Activated CD4-positive, alpha-beta T cell treated with anti-CD3 and anti-CD28 coated beads, Interleukin-2, amount 10 ng/mL, durations not matched to agents 24 days and 14 days (primary cell): ENCODE measurements at regions not wholly inside any gene's neighbourhood (a gene's known extent, or its start where the extent isn't known, plus 50 kb on each side); places are given as distances from the start of the nearest gene placed in this dataset.

Experiments used
- DNase-seq: peaks from one replicate; pipeline ENCODE4 v3.0.0; 2022
- H3K27ac Mint-ChIP-seq: one replicate; pipeline ENCODE4 v1.8.0; 2022; ENCODE audit warnings: mild to moderate bottlenecking, mixed read lengths
- H3K27me3 Mint-ChIP-seq: one replicate; pipeline ENCODE4 v1.8.0; 2022; ENCODE audit warnings: mixed read lengths
- H3K36me3 Mint-ChIP-seq: one replicate; pipeline ENCODE4 v1.8.0; 2022; ENCODE audit warnings: low read depth, mild to moderate bottlenecking, mixed read lengths
- H3K4me1 Mint-ChIP-seq: one replicate; pipeline ENCODE4 v1.8.0; 2021; ENCODE audit warnings: mixed read lengths
- H3K4me3 Mint-ChIP-seq: one replicate; pipeline ENCODE4 v1.8.0; 2022; ENCODE audit warnings: mild to moderate bottlenecking, moderate library complexity, mixed read lengths
- H3K9me3 Mint-ChIP-seq: one replicate; pipeline ENCODE4 v1.8.0; 2021; ENCODE audit warnings: mixed read lengths
- intact Hi-C: fragments of 100-400 bp; cut with micrococcal nuclease; formaldehyde crosslinking; loops from one replicate; pipeline ENCODE4 v1.15.1; 2023

DNA sequence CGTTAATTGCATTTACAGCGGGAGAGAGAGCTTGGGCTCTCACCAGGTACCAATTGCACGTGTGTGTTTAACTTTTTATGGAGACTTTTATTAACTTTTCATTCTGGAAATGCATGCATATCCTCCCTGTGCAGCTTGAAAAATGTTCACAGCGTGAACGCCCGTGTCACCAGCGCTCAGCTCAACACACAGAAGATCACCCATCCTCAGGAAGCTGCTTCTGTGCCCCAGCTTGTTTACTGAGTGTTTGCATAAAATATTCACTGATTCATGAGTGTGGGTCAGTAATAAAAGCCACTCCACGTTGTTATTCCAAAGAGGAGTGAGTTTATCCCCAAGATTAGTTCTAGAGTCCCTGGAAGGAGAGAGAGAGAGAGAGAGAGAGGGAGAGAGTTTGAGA, 75.5 kb upstream of the FZD10 start:
- no peak for DNase-seq
- Mint-ChIP-seq H3K9me3 (peaks cover 4% of the 10 kb centered on the region), H3K4me3 (no peak overlapping the region), H3K27ac (no peak overlapping the region), H3K4me1 (peaks cover 17% of the 10 kb centered on the region), H3K36me3 (no peaks in the 10 kb centered on the region), H3K27me3 (no peaks in the 10 kb centered on the region)
- intact Hi-C loops: no loop called here

GRCh38 chr12:130087222-130087621, 75.0 kb upstream of the FZD10 start:
- H3K9me3 Mint-ChIP-seq: peaks cover 4% of the 10 kb centered on the region
- intact Hi-C loops: no loop called here
- no peak for DNase-seq

DNA sequence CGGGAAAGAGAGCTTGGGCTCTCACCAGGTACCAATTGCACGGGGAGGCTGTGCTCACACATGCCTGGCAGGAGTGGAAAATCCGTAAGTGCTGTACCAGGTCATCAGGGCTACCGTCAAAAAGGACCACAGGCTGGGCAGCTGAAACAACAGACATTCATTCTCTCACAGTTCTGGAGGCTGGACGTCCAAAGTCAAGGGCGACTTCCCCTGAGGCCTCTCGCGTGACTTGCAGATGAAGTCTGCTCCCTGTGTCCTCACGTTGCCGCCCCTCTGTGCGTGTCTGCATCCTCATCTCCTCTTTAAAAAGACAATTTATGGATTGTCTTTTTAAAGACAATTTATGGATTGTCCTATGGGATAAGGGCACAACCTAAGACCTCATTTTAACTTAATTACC, 73.8 kb upstream of the FZD10 start:
- Mint-ChIP-seq H3K4me3 (no peak overlapping the region), H3K36me3 (no peaks in the 10 kb centered on the region), H3K27ac (no peak overlapping the region), H3K9me3 (peaks cover 4% of the 10 kb centered on the region), H3K4me1 (peaks cover 14% of the 10 kb centered on the region), H3K27me3 (no peaks in the 10 kb centered on the region)
- DNase-seq: no peak
- intact Hi-C loops: no loop called here

More at GRCh38 chr12:130087222-130087621, 75.0 kb upstream of the FZD10 start:
- no peaks in the 10 kb centered on the region for H3K36me3 Mint-ChIP-seq
- H3K4me3 Mint-ChIP-seq: no peak overlapping the region
- H3K27ac Mint-ChIP-seq: no peak overlapping the region
- peaks cover 17% of the 10 kb centered on the region for H3K4me1 Mint-ChIP-seq
- no peaks in the 10 kb centered on the region for H3K27me3 Mint-ChIP-seq

GRCh38 chr12:130090542-130090941, 71.7 kb upstream of the FZD10 start:
- intact Hi-C loops: no loop called here
- no peak for DNase-seq
- Mint-ChIP-seq H3K4me3 (no peak overlapping the region), H3K4me1 (peaks cover 14% of the 10 kb centered on the region), H3K27ac (no peak overlapping the region), H3K9me3 (peaks cover 4% of the 10 kb centered on the region), H3K36me3 (no peaks in the 10 kb centered on the region), H3K27me3 (no peaks in the 10 kb centered on the region)

DNA sequence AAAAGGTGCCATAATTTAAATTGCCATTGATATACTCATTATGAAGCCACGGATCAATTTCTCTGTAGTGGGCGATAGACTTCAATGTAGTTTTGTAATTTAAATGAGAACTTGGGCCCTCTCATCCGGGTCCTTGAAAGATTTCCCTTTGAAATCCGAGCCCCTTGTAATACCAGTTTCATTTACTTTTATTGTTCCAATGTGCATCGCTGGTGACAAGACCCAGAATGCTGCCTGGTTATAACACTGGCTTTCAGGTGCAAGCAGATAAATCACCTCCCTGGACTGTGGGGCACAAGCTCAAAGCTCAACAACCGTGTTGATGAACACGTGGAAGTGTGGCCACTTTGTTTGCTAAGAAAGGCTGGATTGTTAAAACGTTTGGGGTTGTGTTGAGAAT, 68.9 kb upstream of the FZD10 start:
- no peak overlapping the region for H3K4me3 Mint-ChIP-seq

DNA sequence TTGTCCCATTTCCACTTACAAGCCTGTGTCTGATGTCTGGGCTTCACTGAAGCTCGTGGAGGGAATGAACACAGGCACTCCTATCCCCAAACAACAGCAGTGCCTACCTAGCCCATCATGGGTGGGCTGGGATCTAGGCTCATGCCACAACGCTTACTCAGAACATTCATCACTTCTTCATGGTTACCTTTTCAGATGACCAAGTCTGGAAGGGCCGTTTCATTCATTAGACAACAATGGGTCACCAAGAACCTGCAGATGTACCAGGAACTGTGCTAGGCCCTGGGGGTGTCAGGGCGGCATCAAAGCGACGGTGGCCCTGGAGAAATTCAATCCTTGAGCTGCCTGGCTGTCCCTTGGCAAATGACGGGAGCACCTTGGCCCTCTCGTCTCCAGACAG, 64.9 kb upstream of the FZD10 start:
- Mint-ChIP-seq H3K27ac (no peak overlapping the region), H3K27me3 (no peaks in the 10 kb centered on the region), H3K36me3 (no peaks in the 10 kb centered on the region), H3K4me1 (no peaks in the 10 kb centered on the region), H3K9me3 (no peaks in the 10 kb centered on the region), H3K4me3 (no peak overlapping the region)
- DNase-seq: no peak
- intact Hi-C loops: no loop called here

More for the DNA sequence above, 68.9 kb upstream of the FZD10 start:
- intact Hi-C loops: no loop called here
- Mint-ChIP-seq H3K27ac (no peak overlapping the region), H3K9me3 (peaks cover 4% of the 10 kb centered on the region), H3K36me3 (no peaks in the 10 kb centered on the region), H3K4me1 (no peaks in the 10 kb centered on the region), H3K27me3 (no peaks in the 10 kb centered on the region)
- DNase-seq: no peak

- DNase-seq: no peak
- Mint-ChIP-seq H3K4me3 (no peak overlapping the region), H3K27me3 (no peaks in the 10 kb centered on the region), H3K4me1 (no peaks in the 10 kb centered on the region), H3K36me3 (no peaks in the 10 kb centered on the region), H3K9me3 (no peaks in the 10 kb centered on the region), H3K27ac (no peak overlapping the region)
- intact Hi-C loops: no loop called here
Observed at GRCh38 chr12:130097798-130098255, 64.4 kb upstream of the FZD10 start.

DNA sequence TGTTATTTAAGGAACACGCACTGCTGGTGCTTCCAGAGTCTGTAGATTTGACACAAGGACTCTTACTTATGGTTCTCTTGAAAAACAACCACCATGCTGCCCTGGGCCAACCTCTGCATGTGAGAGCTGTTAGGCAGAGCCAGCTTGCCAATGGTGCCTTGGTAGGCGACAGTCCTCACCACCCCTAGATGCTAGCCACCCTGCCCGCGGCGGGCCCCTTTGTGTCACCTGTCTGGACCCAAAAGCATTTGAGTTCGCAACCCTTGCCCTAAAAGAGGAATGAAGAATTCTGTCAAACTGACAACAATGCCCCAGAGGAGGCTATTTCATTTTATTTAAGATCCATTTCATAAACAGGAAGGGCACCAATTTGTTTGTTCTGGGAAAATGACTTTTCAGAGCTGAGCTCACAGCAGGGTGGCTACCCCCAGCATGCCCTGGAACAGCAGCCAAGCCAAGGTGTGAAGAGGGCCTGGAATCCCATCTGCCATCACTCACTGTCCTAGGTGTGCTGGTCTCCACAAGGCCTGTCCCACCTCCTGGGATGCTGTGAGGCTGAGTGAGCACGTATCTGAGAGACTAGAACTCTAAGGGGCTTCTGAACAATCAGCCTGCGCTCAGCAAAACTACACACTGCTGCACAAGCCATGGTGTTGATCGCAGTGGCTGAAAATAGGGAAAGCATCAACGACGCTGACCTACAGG, 63.8 kb upstream of the FZD10 start:
- Mint-ChIP-seq H3K27ac (no peak overlapping the region), H3K9me3 (no peaks in the 10 kb centered on the region), H3K4me3 (no peak overlapping the region), H3K4me1 (no peaks in the 10 kb centered on the region), H3K27me3 (peaks cover 1% of the 10 kb centered on the region), H3K36me3 (no peaks in the 10 kb centered on the region)
- intact Hi-C loops: no loop called here
- no peak for DNase-seq

DNA sequence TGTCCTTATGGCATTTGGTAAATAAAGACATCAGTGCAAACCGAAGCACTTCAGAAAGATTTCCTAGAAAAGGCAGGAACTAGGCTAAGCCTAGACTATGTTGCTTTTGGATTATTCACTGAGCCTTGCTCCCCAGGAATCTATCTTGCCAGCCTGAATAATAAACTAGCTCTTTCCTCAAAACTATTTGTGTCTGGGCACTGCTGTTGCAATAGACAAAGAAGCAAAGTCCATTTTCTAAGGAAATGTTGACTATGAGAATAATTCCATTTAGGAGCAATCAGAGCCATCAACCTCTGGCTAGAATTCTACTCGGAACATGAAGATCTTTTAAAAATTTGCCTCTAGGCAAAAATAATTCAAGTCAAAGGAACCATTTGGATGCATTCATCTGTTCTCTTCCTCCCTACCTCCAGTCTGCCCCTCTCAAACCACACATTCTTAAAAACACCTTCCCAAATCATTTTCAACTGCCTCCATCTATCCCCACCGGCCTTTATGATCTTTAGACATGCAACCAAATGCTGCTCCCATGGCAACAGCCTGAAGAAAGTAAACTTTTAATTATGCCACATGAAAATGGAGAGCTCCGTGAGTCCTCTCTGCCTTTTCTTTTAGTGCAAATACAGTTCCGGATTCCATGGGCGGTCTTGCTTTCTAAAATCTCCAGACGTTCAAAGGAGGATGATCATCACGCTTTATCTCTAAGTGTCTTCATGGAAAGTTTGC, 61.5 kb upstream of the FZD10 start:
- Mint-ChIP-seq H3K4me1 (no peaks in the 10 kb centered on the region), H3K27me3 (peaks cover 11% of the 10 kb centered on the region), H3K36me3 (no peaks in the 10 kb centered on the region), H3K9me3 (no peaks in the 10 kb centered on the region), H3K27ac (no peak overlapping the region), H3K4me3 (no peak overlapping the region)
- no peak for DNase-seq
- intact Hi-C loops: no loop called here

DNA sequence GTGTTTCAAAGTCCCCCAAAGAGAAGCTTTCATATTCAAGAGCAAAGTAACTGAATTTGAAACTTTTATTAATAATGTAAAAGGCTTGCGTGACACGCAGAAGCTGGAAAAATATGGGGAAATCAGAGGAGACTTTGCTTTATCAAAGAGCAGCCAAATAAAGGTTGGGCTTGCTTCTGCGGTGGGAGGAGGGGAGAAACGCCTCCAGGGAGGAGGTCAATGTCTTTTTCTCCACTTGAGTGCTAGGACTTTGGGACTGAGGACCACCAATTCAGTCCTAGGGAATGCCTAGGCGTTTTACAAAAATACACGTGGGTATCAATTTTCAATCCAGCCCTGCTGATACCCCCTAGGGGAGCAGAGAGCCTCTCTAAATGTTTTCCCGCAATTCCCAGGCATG, 60.9 kb upstream of the FZD10 start:
- Mint-ChIP-seq H3K27ac (no peak overlapping the region), H3K9me3 (no peaks in the 10 kb centered on the region), H3K4me3 (no peak overlapping the region), H3K4me1 (no peaks in the 10 kb centered on the region), H3K27me3 (peaks cover 11% of the 10 kb centered on the region), H3K36me3 (no peaks in the 10 kb centered on the region)
- no peak for DNase-seq
- intact Hi-C loops: no loop called here

DNA sequence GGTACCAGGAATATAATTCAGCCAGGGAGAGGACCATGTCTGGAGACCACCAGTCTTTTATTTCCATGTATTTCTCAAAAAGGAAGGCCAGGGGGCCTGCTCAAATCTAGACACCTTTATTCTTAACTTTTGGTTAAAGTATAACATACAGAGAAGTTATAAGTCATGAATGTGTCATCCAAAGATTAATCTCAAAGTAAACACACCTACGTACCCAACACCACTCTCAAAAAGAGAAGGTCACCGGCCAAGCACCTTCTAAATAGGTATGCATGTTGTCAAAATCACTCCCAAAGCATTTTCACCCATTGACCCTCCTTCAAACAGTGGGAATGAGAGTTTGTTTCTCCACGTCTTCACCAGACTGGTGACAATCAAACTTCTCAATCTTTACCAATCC, 60.0 kb upstream of the FZD10 start:
- intact Hi-C loops: no loop called here
- Mint-ChIP-seq H3K27me3 (peaks cover 11% of the 10 kb centered on the region), H3K36me3 (no peaks in the 10 kb centered on the region), H3K4me3 (no peak overlapping the region), H3K4me1 (no peaks in the 10 kb centered on the region), H3K27ac (no peak overlapping the region), H3K9me3 (no peaks in the 10 kb centered on the region)
- DNase-seq: no peak

DNA sequence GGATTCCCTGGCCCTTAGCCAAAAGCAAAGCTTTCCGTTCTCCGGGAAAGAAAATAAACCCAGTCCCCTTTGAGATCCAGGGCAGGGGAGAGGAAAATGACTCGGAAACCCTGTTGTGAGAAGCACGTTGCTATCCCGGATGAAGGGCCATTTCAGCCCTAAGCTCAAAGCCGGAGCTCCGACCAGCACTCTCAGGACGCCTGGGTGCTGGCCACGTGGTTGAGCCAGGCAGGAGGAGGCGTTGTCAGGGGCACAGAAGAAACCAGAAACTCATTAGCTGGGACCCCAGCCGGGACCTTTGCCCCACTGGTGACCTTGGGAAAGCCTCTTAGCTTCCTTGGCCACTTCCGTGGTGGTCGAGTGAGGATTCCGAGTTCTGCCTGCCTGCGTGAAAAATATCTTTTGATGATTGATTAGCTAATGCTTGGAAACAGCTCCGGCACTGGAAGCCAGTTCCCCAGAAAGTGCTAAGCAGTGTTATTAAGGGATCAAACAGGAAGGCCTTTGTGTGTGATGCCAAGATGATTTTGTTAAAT, 57.6 kb upstream of the FZD10 start:
- no peaks in the 10 kb centered on the region for H3K36me3 Mint-ChIP-seq
- no peak for DNase-seq
- H3K27ac Mint-ChIP-seq: no peak overlapping the region
- H3K9me3 Mint-ChIP-seq: no peaks in the 10 kb centered on the region
- no peak overlapping the region for H3K4me3 Mint-ChIP-seq
- peaks cover 11% of the 10 kb centered on the region for H3K27me3 Mint-ChIP-seq
- intact Hi-C loops: no loop called here
- no peaks in the 10 kb centered on the region for H3K4me1 Mint-ChIP-seq

- Mint-ChIP-seq H3K9me3 (no peaks in the 10 kb centered on the region), H3K27ac (no peak overlapping the region), H3K36me3 (no peaks in the 10 kb centered on the region), H3K4me3 (no peak overlapping the region), H3K27me3 (peaks cover 5% of the 10 kb centered on the region), H3K4me1 (no peaks in the 10 kb centered on the region)
- DNase-seq: no peak
- intact Hi-C loops: no loop called here
Observed at GRCh38 chr12:130109062-130109945, 53.0 kb upstream of the FZD10 start.

- Mint-ChIP-seq H3K4me3 (no peak overlapping the region), H3K4me1 (no peaks in the 10 kb centered on the region), H3K27ac (no peak overlapping the region), H3K9me3 (no peaks in the 10 kb centered on the region), H3K27me3 (no peaks in the 10 kb centered on the region), H3K36me3 (no peaks in the 10 kb centered on the region)
- intact Hi-C loops: no loop called here
- no peak for DNase-seq
Observed at GRCh38 chr12:130110914-130111313, 51.4 kb upstream of the FZD10 start.
